SK-N-MC (cell line): ENCODE measurements at regions not wholly inside any gene's neighbourhood (a gene's known extent, or its start where the extent isn't known, plus 50 kb on each side); places are given as distances from the start of the nearest gene placed in this dataset.

Experiments
- EZH2 ChIP-seq: fragments of 200-600 bp; sonication (generic); IDR thresholded peaks from one replicate; pipeline ENCODE4 v1.6.1; 2017; ENCODE audit warnings: antibody characterized with exemption
- FOXP2 ChIP-seq: optimal IDR thresholded peaks from 2 replicates; pipeline ENCODE3; 2011; ENCODE audit warnings: mild to moderate bottlenecking, moderate library complexity; ENCODE audit not compliant: insufficient read depth; ENCODE audit errors: extremely low read length, control extremely low read depth
- POLR2AphosphoS5 ChIP-seq: IDR thresholded peaks from 2 replicates; pipeline ENCODE4 v1.6.1; 2012; ENCODE audit warnings: mild to moderate bottlenecking, low read depth, low read length, borderline replicate concordance

DNA sequence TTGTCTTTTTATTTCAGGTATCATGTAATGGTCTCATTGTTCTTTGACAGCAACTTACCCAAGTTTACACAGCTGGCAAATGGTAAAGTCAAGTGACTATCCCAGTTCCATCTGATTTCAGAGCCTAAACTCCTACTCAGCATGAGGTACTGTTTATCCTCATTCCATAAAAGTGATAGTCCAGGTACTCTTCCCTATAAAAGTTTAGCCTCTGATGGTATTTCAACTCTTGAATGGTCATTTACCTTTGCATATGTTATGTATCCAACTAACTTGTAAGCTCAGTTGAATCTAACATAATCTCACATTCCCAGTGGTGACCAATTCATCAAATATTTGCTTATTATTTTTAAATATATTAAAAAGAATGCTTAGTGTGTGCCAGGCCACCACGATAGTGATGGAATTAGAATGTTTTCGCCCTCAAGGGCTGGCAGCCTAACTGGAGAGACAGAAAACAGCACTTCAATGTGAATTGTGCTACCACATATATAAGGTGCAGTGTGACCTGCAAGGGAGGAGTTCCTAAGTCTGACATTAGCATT is 307.1 kb downstream of the CTH start:
- TF ChIP-seq POLR2AphosphoS5 = no peak
- TF ChIP-seq EZH2 = no peak
- TF ChIP-seq FOXP2 = no peak
